Vagina (tissue), 2 donors: ENCODE measurements at regions not wholly inside any gene's neighbourhood (a gene's known extent, or its start where the extent isn't known, plus 50 kb on each side); places are given as distances from the start of the nearest gene placed in this dataset.

Source experiments
- CTCF ChIP-seq, 3 experiments: fragments of 450-650 bp in 2 of 3; fragments of 200-600 bp in 1 of 3; sonication (generic) in 1 of 3; IDR thresholded peaks; one replicate each; pipeline ENCODE4 v1.5.1; 2017 to 2019; ENCODE audit warnings: antibody characterized with exemption in 3 of 3, mild to moderate bottlenecking in 2 of 3, moderate library complexity in 2 of 3
- POLR2A ChIP-seq, 2 donors: fragments of 450-650 bp; IDR thresholded peaks; one replicate each; pipeline ENCODE4 v1.6.1; 2017; ENCODE audit warnings: antibody characterized with exemption in 2 of 2, mild to moderate bottlenecking in 2 of 2, moderate library complexity in 2 of 2
- POLR2AphosphoS5 ChIP-seq, 2 donors: sonication (generic); formaldehyde crosslinking; IDR thresholded peaks; one replicate each; pipeline ENCODE4 v1.9.0; 2017; ENCODE audit warnings: antibody characterized with exemption in 2 of 2, mild to moderate bottlenecking in 2 of 2, low read depth in 1 of 2; ENCODE audit not compliant: insufficient read depth in 1 of 2

GRCh38 chr2:45284621-45284995, 275.4 kb upstream of the SIX2 start:
- TF ChIP-seq POLR2A (IDR thresholded peaks at IDR 0.05), result no peak
- TF ChIP-seq CTCF (IDR thresholded peaks at IDR 0.05), result no peak
- no peak for TF ChIP-seq POLR2AphosphoS5 (IDR thresholded peaks at IDR 0.05; ENCODE audit: insufficient read depth in 1 of 2, low read depth in 1 of 2)
